Esophagus muscularis mucosa (tissue), 4 donors: ENCODE measurements at regions not wholly inside any gene's neighbourhood (a gene's known extent, or its start where the extent isn't known, plus 50 kb on each side); places are given as distances from the start of the nearest gene placed in this dataset.
"Not testable (repeated sequence)": the region's sequence is repeated elsewhere in the genome, so short reads cannot be mapped to it uniquely, and the experiment has no call there.

Experiments used
- DNase-seq: peaks from one replicate; pipeline ENCODE4 v3.0.0-alpha.2; 2017; ENCODE audit errors: extremely low spot score
- H3K27ac ChIP-seq, 4 donors: fragments of 200-600 bp; sonication (generic); replicated peaks in 1 of 4; 1 replicate in 3 of 4; 2 replicates in 1 of 4; pipeline ENCODE4 v1.5.1; 2016 to 2019; ENCODE audit warnings: mild to moderate bottlenecking in 1 of 4
- H3K27me3 ChIP-seq, 4 donors: fragments of 200-600 bp; sonication (generic); one replicate each; pipeline versions ENCODE4 v1.5.1 to v1.6.0; 2016 to 2019
- H3K36me3 ChIP-seq, 4 donors: fragments of 200-600 bp; sonication (generic); one replicate each; pipeline ENCODE4 v1.5.1; 2016 to 2019
- H3K4me1 ChIP-seq, 4 donors: fragments of 200-600 bp; sonication (generic); one replicate each; pipeline ENCODE4 v1.5.1; 2016 to 2019
- H3K4me3 ChIP-seq, 4 donors: fragments of 200-600 bp; sonication (generic); 1 replicate in 2 of 4; 2 replicates in 2 of 4; pipeline ENCODE4 v1.5.1; 2016 to 2019; ENCODE audit warnings: mild to moderate bottlenecking in 4 of 4, moderate library complexity in 1 of 4
- H3K9me3 ChIP-seq, 4 donors: fragments of 200-600 bp; sonication (generic); 1 replicate in 3 of 4; 2 replicates in 1 of 4; pipeline ENCODE4 v1.5.1; 2016 to 2019
- EP300 ChIP-seq: sonication (generic); formaldehyde crosslinking; IDR thresholded peaks from one replicate; pipeline ENCODE4 v1.6.1; 2017; ENCODE audit warnings: antibody characterized with exemption
- POLR2A ChIP-seq: fragments of 450-650 bp; IDR thresholded peaks from one replicate; pipeline ENCODE4 v1.6.1; 2017; ENCODE audit warnings: antibody characterized with exemption, moderate library complexity, mild to moderate bottlenecking, low read depth
- POLR2AphosphoS5 ChIP-seq, 2 donors: sonication (generic); formaldehyde crosslinking; IDR thresholded peaks; one replicate each; pipeline ENCODE4 v1.6.1; 2017; ENCODE audit warnings: antibody characterized with exemption in 2 of 2
- WGBS: methylation state at CpG from one replicate; pipeline ENCODE4 v1.1.5; 2018; 5-methylcytosine and 5-hydroxymethylcytosine counted together
- intact Hi-C: fragments of 100-400 bp; cut with DNase I; formaldehyde crosslinking; loops from one replicate; pipeline ENCODE4 v1.15.1; 2023
- TF ChIP-seq, protein P1 (sequence below), 3 experiments: fragments of 200-600 bp in 2 of 3; fragments of 450-650 bp in 1 of 3; sonication (generic) in 2 of 3; IDR thresholded peaks; one replicate each; pipeline ENCODE4 v1.5.1; 2017 to 2019; ENCODE audit warnings: antibody characterized with exemption in 3 of 3, mild to moderate bottlenecking in 2 of 3, moderate library complexity in 1 of 3

DNA sequence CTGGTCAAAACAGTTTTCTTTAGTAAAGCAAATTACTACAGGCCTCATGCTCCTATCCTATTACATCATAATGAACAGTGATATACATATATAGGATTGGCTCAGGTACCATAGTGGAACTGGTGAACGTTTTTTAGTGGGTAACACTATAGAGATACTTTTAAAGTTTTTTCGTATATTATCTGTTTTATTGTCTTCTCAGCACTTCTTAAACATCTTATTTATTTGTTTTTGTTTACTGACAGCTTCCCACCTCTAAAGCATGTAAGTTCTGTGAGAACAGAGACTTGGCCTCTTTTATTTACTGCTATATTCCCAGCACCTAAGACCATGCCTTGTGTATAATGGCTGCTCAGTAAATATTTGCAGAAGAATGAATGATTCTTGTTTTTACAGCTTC lies 81.1 kb upstream of the PSMA6 start:
- Histone ChIP-seq H3K36me3 (peaks cover 0 to 1% (median 0%) of the 10 kb centered on the region in 4 donors), H3K27me3 (no peaks in the 10 kb centered on the region), H3K4me1 (peaks cover 0 to 26% (median 21%) of the 10 kb centered on the region in 4 donors), H3K9me3 (no peaks in the 10 kb centered on the region), H3K27ac (no peak overlapping the region), H3K4me3 (no peak overlapping the region)
- 91% methylated on average over 2 of the region's 2 CpGs for WGBS
- TF ChIP-seq POLR2A = no peak
- no peak for TF ChIP-seq POLR2AphosphoS5 (IDR thresholded peaks at IDR 0.05)
- TF ChIP-seq, protein P1, sequence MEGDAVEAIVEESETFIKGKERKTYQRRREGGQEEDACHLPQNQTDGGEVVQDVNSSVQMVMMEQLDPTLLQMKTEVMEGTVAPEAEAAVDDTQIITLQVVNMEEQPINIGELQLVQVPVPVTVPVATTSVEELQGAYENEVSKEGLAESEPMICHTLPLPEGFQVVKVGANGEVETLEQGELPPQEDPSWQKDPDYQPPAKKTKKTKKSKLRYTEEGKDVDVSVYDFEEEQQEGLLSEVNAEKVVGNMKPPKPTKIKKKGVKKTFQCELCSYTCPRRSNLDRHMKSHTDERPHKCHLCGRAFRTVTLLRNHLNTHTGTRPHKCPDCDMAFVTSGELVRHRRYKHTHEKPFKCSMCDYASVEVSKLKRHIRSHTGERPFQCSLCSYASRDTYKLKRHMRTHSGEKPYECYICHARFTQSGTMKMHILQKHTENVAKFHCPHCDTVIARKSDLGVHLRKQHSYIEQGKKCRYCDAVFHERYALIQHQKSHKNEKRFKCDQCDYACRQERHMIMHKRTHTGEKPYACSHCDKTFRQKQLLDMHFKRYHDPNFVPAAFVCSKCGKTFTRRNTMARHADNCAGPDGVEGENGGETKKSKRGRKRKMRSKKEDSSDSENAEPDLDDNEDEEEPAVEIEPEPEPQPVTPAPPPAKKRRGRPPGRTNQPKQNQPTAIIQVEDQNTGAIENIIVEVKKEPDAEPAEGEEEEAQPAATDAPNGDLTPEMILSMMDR (IDR thresholded peaks at IDR 0.05) = no peak
- TF ChIP-seq EP300 = no peak
- no peak for DNase-seq
- intact Hi-C loops = loop anchor here (5.0 kb wide), 1 partner anchor 69 kb away; no protein-coding TSS in a partner anchor

DNA sequence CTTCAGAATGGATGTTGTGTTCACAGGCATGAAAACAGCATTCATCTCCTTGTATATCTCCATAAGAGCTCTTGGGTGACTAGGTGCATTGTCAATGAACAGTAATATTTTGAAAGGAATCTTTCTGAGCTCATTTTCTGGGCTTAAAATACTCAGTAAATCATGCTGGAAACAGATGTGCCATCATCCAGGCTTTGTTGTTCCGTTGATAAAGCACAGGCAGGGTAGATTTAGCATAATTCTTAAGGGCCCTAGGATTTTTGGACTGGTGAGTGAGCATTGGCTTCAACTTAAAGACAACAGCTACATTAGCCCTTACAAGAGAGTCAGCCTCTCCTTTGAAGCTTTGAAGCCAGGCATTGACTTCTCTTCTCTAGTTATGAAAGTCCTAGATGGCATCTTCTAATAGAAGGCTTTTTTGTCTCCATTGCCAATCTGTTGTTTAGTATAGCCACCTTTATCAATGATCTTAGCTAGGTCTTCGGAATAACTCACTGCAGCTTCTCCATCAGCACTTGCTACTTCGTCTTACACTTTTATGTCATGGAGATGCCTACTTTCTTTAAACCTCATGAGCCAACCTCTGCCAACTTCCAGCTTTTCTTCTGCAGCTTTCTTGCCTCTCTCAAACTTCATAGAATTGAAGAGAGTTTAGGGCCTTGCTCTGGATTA lies 79.6 kb upstream of the PSMA6 start:
- H3K4me1 ChIP-seq = peaks cover 0 to 26% (median 21%) of the 10 kb centered on the region in 4 donors
- H3K9me3 ChIP-seq = no peaks in the 10 kb centered on the region
- no peak for DNase-seq
- intact Hi-C loops = loop anchor here (5.0 kb wide), 1 partner anchor 70 kb away; no protein-coding TSS in a partner anchor
- no peaks in the 10 kb centered on the region for H3K36me3 ChIP-seq
- no peak for TF ChIP-seq POLR2A
- TF ChIP-seq POLR2AphosphoS5 (IDR thresholded peaks at IDR 0.05) = no peak
- TF ChIP-seq EP300 = no peak
- TF ChIP-seq, protein P1 (IDR thresholded peaks at IDR 0.05) = no peak
- no peak overlapping the region for H3K27ac ChIP-seq
- WGBS = 84% methylated on average over 3 of the region's 3 CpGs
- H3K4me3 ChIP-seq = no peak overlapping the region
- no peaks in the 10 kb centered on the region for H3K27me3 ChIP-seq

DNA sequence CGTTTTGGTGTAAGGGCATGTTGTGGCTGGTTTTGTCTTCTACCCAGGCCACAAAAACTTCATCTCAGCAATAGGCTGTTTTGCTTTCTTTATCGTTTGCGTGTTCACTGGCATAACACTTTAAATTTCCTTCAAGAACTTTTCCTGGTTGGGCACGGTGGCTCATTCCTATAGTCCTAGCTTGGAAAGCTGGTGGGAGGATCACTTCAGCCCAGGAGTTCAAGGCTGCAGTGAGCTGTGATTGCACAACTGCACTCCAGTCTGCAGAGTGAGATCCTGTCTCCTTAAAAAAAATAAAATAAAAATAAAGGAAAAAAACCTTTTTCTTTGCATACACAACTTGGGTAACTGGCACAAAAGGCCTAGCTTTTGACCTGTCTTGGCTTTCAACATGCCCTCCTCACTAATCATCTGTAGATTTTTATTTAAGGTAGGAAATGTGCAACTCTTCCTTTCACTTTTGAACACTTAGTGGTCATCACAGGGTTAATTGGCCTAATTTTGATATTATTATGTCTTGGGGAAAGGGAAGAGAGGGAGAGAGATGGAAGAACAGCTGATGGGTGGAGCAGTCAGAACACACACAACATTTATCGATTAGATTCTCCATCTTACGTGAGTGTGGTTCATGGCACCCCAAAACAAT lies 78.9 kb upstream of the PSMA6 start:
- 87% methylated on average over 6 of the region's 6 CpGs for WGBS
- Histone ChIP-seq H3K4me1 (peaks cover 0 to 26% (median 21%) of the 10 kb centered on the region in 4 donors), H3K27me3 (no peaks in the 10 kb centered on the region), H3K4me3 (no peak overlapping the region), H3K36me3 (no peaks in the 10 kb centered on the region), H3K27ac (peak overlapping the region in 1 of 4 donors; percentile 45), H3K9me3 (no peaks in the 10 kb centered on the region)
- TF ChIP-seq POLR2A = no peak
- no peak for TF ChIP-seq POLR2AphosphoS5 (IDR thresholded peaks at IDR 0.05)
- no peak for TF ChIP-seq EP300
- intact Hi-C loops = loop anchor here (5.0 kb wide), 1 partner anchor 71 kb away; no protein-coding TSS in a partner anchor
- no peak for DNase-seq

DNA sequence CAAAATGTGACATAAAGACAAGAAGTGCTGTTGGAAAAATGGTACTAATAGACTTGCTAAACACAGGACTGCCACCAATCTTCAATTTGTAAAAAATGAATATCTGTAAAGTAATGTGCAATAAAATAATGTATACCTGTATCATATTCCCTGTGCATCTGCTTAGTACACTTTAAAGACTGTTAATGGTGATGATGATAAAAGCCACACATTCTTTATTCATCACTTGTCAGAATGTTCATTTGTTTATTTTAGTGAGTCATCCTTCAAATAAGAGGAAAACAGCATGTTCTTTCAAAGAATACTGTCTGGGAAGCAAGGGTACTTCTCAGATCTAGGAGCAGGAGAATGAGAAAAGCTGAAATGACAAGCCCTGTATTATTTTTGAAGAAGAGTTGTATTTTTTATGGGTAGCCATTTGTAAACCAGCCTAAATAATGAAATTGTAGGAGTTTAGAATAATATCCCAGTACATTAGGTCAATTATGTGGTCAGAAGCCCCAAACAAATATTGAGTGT lies 78.3 kb upstream of the PSMA6 start:
- no peaks in the 10 kb centered on the region for H3K27me3 ChIP-seq
- H3K36me3 ChIP-seq = no peaks in the 10 kb centered on the region
- H3K27ac ChIP-seq = peak overlapping the region; percentile 45 to 50 (median 48)
- TF ChIP-seq EP300 = no peak
- TF ChIP-seq, protein P1 (IDR thresholded peaks at IDR 0.05) = no peak
- TF ChIP-seq POLR2AphosphoS5 (IDR thresholded peaks at IDR 0.05) = no peak
- no peak for TF ChIP-seq POLR2A
- intact Hi-C loops = loop anchor here (2.0 to 5.0 kb wide), 2 partner anchors 72 to 193 kb away; no protein-coding TSS in a partner anchor
- DNase-seq = no peak
- H3K4me3 ChIP-seq = no peak overlapping the region
- peaks cover 0 to 26% (median 21%) of the 10 kb centered on the region in 4 donors for H3K4me1 ChIP-seq
- no peaks in the 10 kb centered on the region for H3K9me3 ChIP-seq

DNA sequence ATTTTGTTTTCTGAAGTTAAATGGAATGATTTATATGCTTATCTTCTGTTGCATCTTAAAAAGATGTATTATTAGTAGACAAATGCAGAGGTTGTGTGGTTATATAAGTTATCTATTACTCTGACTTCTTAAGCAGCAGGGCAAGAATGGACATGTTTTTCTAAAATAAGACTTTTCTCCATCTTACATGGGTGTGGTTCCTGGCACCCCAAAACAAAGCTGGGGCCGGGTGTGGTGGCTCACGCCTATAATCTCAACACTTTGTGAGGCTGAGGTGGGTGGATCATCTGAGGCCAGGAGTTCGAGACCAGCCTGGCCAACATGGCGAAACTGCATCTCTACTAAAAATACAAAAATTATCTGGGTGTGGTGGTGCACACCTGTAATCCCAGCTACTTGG lies 77.8 kb upstream of the PSMA6 start:
- H3K36me3 ChIP-seq, H3K4me3 ChIP-seq, DNase-seq, H3K27me3 ChIP-seq, H3K9me3 ChIP-seq: not testable (repeated sequence)
- H3K4me1 ChIP-seq = peaks cover 0 to 26% (median 21%) of the 10 kb centered on the region in 4 donors
- intact Hi-C loops = loop anchor here (2.0 to 5.0 kb wide), 2 partner anchors 72 to 192 kb away; no protein-coding TSS in a partner anchor
- peak overlapping the region; percentile 45 to 50 (median 48) for H3K27ac ChIP-seq
- WGBS = 77% methylated on average over 4 of the region's 4 CpGs
